GM10266 (cell line): ENCODE measurements at regions not wholly inside any gene's neighbourhood (a gene's known extent, or its start where the extent isn't known, plus 50 kb on each side); places are given as distances from the start of the nearest gene placed in this dataset.

Experiments used
- DNase-seq: peaks from one replicate; pipeline ENCODE4 v3.0.0; 2012; ENCODE audit errors: extremely low spot score
- TF ChIP-seq, protein P1 (sequence below): IDR thresholded peaks from 2 replicates; pipeline ENCODE4 v1.5.1; 2012; ENCODE audit warnings: mild to moderate bottlenecking, low read depth; ENCODE audit not compliant: control insufficient read depth, insufficient read depth; ENCODE audit errors: missing control alignments

DNA sequence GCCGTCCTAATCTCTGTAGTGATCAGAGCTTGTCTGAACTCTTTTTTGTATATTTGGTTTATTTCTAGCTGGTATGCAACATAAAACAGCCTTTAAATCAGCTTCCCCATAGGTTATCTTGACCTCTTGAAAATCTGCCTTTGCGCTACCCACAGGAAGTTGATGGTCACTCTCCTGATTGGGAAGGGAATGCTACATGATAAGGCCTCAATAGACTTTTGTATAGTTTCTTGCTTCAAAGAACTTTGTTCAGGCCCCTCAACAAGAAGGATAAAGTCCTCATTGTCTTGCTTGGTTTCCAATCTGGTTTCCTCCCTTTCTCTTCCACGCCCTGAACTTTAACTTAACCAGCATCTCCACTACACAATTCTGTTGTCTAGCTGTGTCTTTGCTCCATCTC lies 95.4 kb upstream of the TENT5A start:
- TF ChIP-seq, protein P1, sequence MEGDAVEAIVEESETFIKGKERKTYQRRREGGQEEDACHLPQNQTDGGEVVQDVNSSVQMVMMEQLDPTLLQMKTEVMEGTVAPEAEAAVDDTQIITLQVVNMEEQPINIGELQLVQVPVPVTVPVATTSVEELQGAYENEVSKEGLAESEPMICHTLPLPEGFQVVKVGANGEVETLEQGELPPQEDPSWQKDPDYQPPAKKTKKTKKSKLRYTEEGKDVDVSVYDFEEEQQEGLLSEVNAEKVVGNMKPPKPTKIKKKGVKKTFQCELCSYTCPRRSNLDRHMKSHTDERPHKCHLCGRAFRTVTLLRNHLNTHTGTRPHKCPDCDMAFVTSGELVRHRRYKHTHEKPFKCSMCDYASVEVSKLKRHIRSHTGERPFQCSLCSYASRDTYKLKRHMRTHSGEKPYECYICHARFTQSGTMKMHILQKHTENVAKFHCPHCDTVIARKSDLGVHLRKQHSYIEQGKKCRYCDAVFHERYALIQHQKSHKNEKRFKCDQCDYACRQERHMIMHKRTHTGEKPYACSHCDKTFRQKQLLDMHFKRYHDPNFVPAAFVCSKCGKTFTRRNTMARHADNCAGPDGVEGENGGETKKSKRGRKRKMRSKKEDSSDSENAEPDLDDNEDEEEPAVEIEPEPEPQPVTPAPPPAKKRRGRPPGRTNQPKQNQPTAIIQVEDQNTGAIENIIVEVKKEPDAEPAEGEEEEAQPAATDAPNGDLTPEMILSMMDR: no peak
- DNase-seq: no peak

DNA sequence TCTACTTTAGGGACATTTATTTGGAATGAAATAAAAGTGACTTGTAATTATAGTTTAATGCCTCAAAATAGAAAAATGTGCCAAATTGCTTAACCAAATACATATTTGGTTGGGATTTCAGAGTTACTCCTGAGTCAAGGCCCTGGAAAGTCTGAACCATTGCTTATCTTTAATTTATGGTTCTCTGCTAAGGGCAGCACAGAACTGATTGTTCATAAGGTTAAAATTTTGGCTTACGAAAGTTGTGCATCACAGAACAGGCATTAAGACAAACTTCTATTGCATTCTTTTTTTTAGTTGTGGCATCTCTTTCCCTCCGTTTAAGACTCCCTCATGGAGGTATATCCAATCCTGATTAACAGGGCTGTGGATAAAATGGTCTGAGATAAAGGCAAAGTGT lies 92.2 kb upstream of the TENT5A start:
- no peak for DNase-seq
- TF ChIP-seq, protein P1: no peak

DNA sequence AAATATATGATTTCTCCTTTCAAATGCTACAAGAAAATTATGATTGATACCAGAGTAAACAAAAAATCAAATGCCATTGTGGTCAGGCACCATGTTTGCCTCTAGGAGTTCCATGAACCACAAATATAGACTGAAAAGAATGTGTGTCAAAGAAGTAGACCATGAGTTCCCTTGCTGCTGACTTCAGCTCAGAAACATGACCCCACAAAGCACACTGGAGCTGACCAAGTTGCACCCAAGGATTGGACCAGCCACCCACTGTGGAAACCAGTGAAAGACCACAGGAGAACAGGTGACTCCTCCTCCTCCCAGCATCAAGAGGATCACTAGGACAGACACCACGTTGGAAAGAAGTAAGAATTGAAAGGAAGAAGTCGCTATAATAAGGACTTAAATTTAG lies 90.8 kb upstream of the TENT5A start:
- DNase-seq: no peak
- TF ChIP-seq, protein P1: no peak

DNA sequence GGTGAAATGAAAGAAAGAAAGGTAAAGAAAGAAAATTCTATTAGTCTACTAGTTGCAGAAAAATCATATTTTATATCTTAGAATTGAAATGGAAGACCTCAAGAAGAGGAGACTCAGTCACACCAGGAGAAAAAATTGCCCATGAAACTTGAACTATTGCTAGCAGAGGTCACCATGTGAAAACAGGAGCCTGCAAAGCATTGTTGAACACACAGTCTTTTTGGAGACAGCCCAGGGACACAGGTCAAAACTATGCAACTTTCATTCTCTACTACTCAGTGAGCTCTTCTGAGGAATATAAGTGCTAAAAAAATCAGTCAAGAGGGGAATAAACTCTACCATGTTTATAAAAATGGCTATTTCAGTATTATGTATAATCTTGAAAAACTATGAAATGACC lies 89.8 kb upstream of the TENT5A start:
- TF ChIP-seq, protein P1: no peak
- DNase-seq: no peak

DNA sequence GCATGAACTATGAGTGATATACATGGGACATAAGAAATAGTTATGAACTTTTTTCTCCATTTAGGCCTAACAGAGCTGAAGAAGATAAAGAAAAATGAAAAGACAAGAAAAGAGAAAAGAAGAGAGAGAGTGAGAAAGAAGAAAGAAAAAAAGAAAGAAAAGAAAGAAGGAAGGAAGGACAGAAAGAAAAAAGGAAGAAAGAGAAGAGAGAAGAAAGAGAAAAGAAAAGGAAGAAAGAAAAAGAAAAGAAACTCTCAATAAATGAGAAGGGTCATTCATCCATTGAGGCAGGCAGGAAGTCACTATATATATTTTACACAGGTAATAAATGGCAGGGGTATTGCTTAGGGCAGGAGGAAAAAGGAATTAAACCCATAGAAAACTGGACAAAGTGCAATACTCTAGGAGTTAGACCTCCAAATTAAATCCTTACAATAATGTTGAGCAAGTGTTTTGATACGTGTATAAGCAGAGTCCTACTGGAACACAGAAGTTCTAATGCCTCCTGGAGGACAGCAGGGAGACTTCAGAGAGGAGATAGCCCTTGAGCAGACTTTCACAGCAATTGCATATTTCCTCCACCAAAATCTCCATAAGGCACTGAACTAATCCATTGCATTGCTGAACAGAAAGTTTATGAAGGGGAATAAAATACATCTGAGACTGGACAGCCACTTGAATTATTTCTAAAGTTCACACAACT lies 86.4 kb upstream of the TENT5A start:
- DNase-seq: no peak
- TF ChIP-seq, protein P1: no peak

DNA sequence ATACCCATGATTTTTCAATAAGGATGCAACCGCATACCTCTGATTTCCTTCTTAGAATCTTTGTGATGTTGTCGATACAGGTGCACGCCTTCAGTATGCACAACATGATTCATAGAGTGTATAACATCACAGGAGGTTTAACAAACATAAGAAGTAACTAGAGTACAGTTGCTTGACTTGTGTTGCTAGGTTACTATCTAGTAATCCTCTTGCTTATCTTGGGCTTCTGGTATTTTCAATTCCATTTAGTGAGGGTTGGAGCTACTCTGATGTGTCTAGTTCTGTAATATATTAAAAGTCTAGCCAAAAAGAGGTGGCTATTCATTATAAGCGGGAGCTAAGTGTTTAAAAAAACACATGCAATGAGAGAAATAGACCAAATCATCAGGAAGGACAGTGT lies 85.5 kb upstream of the TENT5A start:
- no peak for DNase-seq
- TF ChIP-seq, protein P1: no peak

DNA sequence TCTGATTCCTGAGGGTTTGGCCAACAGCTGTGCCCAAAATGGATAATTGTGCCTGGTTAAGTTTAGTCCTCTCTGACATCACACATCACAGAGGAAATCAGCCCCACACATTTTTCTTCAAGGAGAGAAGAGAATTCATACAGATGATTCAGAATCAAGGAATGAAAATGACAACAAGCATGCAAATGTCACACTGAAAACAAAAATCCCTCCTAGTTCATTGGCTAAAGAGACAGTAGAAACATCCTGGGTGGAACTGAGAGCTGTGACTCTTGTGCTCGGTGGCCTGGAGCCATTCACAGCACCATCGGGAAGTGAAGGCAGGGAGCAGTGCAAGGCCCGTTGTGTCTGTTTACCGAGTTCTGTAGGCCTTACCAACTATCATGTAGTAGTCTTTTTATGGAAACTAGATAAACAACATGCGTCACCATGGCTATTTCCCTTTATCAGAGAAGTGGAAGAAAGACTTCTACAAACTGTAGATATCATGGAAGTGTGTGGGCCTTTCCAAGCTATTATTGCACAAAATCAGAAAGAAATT lies 81.7 kb upstream of the TENT5A start:
- no peak for DNase-seq
- TF ChIP-seq, protein P1: no peak
